Embryonic facial prominence (tissue), 1 donor: ENCODE measurements at regions not wholly inside any gene's neighbourhood (a gene's known extent, or its start where the extent isn't known, plus 50 kb on each side); places are given as distances from the start of the nearest gene placed in this dataset.

ENCODE experiments used
- DNase-seq: peaks from one replicate; pipeline ENCODE4 v3.0.0-alpha.2; 2016; ENCODE audit errors: extremely low spot score

DNA sequence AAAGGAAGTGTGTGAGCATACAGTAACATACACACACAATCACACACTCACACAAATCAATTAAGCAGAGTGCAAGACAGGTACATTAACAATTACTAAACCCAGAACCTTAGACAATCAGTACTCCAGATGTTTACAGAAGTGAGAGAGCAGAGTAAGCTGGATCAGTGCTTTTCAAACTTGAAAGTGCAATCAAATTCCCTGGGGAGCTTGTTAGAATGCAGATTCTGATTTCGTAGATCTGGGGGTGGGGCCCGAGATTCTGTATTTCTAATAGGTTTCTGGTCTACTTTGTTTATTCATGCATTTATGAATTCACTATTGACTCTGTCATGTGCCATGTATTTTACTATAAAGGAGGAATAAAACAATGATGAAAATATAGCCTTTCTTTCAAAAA is 179.6 kb upstream of the PHYHIPL start:
- DNase-seq, result no peak

DNA sequence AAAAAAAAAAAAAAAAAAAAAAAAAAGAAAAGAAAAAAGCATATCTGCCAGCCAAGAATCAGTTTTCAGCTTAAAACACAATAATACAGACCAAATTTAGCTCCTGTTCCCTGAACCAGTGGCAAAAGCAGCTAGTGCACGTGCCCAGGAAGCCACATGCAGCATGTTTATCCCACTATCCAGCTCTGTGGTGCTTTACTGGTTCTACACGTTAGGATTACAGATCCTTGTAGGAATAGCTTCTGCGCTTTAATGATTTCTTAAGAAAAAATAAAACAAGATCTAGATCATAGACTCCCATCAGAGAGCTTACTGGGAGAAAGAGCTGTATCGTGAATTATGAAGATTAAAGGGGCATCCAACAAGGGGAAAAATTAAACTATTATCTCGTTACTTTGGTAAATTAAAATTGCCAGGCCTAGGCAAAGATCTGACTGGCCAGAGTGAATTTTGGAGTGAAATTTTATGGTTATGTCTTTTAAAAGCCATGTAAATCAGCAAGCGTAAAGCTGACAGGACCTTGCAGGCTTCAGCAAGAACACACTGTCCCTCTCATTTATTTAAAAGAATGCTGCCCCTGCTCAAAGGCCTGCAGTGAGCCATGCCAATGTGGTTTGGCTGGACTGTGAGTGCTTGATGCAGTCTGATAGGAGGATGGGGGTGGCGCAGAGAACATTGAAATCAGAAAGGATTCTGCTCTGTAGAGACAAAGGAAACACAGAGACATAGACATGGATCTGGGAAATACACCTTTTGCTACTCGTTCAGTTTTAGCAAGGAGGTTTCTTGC is 177.3 kb upstream of the PHYHIPL start:
- no peak for DNase-seq

DNA sequence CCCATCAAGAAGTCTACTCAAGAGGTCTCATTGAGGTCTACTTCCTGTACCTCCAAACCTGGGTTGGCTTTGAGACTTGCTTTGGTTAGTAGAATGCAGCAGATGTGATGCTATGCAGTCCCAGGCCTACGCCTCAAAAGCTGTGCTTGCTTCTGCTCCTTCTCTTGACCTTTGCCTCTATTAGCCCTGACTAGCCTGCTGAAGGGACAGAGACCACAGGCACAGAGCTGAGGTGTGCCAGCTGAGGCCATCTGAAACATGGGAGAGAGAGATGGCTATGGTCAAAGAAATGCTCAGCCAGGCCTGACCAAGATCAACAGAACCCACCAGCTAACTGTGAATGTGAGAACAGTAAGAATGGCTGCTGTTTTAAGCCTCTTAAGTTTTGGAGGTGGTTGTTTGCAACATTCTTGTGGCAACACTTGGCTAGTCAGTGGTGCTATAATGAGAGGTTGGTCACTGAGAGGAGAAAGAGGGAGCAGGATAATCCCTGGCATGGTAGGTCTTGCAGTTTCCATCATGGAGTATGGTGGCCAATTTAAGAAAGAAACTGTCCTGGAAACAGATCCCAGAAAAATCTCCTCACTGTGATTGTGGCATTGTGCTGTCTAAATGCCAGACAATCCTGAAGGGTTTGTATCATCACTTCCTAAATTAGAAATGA is 176.1 kb upstream of the PHYHIPL start:
- DNase-seq, result no peak

DNA sequence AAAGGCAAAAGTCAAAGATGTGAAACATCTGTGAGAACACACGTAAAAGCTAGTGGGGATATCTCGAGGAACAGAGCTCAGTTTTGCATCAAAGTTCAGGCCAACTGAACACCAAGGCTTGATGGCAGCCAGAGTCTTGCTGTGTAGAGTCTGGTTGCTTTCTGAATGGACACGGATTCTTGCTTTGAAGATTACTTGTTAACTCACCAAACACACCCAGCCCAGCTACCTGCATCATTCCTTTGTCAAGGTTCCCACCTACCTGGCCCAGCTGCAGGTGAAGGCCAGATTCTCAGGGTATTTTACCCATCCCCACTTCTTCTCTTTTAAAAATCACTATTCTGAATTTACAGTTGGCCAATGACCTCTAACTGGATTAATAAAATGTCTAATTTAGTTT is 174.4 kb upstream of the PHYHIPL start:
- DNase-seq, result no peak

DNA sequence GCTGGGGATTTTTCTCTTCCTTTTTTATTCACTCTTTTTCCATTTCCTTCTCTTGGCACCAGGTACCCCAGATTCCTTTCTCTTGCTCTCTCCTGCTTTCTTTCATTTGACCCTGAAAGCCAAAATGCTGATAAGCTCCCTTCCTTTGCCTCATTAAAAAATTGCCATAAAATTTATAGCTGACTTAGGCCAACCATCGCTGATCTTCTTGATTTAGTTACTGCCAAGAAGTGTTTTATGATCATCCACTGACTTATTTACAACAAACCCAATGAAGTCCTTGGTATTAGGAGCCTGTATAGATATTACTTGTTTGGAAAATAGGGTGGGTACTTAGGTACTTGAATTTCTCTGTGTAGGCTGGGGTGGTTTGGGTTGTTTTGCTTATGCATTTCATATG is 173.2 kb upstream of the PHYHIPL start:
- DNase-seq, result no peak

DNA sequence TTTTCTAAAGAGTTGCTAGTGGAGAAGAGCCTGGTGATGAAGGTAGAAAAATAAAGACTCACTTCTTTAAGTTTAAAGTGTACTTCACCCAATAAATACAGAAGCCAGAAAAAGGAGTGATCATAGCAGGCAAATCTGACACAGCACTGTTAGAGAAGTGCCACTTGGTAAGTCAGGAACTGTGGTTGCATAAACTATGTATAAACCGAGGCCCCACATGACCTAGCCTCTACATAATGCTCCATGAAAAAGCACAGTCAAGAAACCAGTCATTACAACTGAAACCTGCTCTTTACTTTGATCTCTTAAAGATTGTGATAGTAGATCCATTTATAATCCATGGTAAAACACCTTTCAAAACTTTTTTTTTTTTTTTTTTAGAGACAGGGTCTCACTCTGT is 172.1 kb upstream of the PHYHIPL start:
- DNase-seq, result no peak

DNA sequence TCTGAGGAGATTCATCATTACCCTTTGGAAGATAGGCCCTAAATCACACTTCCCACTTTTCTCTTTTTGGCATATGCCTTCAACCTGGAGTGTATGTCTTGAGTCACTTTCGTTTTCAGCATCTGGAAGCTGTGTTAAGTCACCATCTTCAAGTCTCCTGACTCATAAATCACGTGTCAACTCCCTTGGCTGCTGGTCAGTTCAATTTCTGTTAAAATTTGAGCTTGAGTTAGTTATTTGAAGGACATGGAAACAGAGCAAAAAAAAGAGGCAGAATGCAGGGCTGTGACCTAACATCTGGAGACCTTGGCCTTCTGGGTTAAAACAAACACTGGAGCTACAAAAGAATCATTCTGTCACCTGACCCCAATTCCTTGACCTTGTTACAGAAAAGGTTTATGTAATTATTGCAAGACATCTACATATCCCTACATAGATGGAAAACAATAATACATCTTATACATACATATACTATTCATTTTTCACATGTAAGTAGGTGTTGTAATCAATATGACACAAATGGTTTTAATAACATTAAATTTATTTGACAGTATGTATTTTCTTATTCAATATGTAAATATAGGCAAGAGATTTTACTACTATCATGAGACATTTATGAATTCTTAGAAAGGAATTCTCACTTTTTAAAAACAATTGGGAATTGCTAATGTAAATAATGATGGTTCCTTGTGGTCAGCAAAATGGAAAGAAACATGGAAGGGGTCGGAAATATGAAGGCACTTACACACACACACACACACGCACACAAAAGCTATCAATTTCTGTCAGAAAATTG is 169.7 kb upstream of the PHYHIPL start:
- DNase-seq, result no peak

DNA sequence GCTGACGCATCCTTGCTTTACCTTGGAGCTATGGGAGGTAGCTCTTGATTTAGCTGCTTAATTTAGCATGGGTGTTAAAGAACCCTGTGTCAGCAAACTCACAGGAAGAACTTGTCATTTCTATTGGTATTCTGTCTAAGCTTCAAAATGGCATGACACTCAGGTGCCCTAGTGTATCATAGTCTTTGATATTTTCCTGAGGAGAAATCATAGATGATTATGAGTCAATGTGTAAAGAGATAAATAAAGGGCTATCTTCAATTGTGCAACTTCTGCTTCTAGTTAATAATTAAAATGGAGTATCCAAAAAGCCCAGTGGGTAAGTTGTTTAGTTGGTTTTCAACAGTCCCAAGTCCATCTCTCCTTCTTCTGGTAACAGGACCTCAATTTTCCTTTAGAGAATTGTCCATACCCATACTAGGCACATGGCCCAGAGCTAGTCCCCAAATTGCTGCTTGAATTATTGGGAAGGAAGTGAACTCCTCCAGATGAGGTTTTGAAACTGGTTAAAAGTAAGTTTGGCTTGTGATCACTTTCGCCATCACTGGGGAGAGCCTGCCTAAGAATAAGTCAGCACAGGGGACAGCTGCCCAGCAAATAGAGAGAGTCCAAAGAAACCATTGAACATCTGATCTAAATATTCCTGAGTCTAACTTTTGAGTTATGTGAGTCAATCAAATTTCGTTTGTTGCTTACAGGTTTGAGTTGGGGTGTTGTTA is 169.0 kb upstream of the PHYHIPL start:
- DNase-seq, result no peak

DNA sequence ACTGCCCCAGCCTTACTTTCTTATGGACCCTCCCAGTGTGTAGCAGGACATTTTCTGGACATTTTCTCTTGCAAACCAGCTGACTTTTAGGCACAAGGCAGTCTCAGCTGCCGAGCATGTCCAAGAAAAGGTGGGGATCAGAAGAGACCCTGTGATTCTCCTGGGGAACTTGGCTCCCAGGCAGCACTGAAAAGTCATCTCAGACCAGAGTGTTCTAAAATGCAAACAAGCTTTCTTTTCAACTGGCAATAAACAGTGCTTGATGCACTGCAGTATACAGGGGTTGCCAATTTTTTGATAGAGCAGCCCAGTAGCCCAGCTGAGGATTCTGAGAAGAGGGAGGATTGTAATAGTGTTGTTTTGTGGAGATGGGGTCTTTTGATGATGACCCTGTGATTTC is 168.0 kb upstream of the PHYHIPL start:
- DNase-seq, result no peak

DNA sequence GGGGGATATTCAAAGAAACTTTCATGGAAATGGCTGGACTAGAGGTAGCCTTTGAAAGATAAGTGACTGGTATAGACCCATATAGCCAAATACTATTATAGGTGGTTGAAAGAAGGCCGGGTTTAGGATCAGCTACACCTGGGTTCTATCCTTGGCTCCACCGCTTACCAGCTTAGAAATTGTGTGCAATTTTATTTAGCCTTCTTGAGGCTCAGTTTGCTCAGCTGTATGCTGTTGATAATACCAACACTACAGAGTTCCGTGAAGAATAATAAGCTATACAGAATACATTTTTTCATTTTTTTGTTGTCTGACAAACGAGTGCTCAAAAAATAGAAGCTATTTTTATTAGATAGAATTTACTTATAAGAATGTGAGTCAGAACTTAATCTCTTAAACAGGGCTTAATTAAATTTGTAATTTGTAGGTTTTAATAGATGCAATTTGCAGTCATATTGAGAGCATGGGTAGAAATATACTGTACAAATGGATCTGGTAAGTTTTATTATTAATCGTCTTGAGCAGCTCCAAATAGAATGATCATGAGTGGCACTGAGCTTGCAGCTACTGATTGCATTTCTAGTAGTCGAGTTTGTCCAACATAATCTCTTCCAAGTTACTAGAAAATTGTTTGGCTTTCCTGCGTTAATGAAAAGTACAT is 164.3 kb upstream of the PHYHIPL start:
- no peak for DNase-seq

DNA sequence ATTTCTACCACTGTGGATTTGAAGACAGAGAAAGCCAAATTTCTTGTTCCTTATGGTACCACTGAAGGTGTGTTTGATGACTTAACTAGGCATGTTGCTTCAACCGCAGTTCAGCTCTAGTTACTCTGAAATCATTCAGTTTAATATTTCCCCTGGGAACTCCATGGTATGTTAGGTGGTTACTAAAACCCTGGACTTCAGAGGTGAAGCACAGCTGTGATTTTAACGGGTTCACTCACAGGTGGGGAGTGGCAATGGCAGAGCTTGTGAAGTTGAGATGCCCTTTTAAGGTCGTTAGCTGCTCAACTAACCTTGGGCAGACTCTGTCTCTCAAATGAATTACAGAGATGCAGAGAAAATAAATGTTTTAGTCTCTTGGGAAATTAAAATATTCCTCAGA is 163.6 kb upstream of the PHYHIPL start:
- no peak for DNase-seq

DNA sequence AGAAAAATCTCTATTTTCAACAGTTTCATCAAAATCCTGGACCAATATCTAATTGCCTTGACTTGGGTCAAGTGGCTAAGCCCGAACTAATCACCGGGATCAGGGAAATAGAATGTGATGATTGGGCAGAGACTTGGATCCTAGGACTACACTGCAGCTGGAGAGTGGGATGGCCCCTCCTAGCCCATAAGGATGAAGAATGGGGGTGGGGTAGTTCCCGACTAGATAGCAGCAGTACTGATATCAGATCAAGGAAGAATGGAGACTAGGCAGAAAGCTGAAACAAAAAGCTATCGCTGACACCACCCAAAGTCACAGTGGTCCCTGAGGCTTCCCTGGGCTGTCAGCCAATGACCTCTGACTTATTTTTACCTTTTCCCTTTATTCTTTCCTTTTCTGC is 160.4 kb upstream of the PHYHIPL start:
- DNase-seq, result no peak

DNA sequence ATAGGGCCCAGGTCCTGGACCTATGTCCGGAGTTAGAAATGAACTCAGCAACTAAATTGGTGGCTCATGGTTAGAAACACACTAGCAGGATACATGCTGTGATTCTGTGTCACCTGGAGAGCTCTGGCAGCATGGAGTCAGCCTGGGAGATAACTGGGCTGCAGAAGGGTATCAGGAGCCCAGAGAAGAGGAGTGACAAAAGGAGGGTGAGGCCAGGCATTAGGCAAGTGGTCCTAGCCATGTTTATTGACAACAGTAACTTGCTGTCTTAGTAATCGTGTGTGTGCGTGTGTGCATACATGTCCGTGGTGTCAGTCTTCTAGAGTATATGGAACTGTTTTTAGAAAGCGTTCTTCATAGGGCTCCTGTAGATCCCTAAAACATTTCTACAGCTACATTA is 157.5 kb upstream of the PHYHIPL start:
- no peak for DNase-seq

DNA sequence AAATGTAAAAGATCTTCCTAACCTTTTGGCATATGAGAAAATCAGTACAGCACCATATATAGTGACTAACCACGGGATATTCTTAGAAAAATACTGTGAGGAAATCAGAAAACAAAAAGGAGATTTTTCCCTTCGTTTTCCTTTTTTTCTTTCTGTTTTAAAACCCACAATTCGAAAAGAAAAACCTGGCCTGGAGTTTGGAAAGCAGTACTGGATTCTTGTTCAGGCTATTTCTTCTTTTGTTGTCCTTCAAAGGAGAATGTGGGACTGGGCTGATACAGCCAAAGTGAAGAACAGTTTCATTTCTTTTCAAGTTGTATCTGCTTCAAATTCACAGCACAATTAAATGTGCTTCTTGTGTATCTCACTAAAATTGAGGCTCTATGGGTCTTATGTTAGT is 156.8 kb upstream of the PHYHIPL start:
- no peak for DNase-seq

DNA sequence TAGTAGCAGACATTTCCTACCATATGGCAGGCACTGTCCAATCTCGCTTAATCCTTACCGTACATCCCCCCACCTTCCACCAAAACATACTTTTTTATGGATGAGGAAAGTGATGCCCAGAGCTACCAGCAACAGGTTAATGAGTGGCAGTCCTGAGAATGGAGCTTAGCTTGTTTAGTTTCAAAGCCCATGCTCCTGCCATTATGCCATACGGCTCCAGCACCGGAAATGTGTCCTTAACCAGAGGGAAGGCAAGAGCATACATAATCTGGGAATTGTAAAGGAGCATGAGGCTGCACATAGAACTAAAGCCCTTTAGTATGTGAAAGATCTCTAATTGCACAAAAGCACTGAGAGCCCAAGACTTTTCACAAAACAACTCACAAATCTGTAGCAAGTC is 155.9 kb upstream of the PHYHIPL start:
- DNase-seq, result no peak

DNA sequence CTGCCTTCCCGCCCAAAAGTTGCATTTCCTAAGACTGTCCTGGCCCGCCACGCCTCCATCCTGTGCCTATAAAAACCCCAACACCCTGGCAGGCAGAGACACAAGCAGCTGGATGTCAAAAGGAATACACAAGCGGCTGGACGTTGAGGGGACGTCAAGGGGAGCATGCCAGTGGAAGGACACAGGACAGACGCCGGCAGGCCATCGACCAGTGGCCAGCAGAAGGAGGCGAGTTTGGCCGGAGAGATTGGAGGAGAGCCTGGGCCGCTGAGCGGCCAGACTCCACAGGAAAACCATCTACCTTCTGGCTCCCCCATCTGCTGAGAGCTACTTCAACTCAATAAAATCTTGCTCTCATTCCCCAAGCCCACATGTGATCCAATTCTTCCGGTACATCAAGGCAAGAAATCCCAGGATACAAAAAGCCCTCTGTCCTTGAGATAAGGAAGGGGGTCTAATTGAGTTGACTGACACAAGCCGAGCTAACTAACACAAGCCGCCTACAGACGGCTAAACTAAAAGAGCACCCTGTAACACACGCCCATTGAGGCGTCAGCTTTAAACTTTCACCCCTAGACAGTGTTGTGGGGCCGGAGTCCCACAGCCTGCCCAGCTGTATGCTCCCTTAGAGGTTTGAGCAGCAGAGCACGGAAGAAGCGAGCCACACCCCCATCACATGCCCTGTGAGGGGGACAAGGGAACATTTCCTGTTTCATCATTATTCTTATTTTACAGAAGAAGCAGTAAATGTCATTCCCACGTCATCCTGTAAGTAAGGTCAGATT is 150.3 kb upstream of the PHYHIPL start:
- DNase-seq, result no peak

DNA sequence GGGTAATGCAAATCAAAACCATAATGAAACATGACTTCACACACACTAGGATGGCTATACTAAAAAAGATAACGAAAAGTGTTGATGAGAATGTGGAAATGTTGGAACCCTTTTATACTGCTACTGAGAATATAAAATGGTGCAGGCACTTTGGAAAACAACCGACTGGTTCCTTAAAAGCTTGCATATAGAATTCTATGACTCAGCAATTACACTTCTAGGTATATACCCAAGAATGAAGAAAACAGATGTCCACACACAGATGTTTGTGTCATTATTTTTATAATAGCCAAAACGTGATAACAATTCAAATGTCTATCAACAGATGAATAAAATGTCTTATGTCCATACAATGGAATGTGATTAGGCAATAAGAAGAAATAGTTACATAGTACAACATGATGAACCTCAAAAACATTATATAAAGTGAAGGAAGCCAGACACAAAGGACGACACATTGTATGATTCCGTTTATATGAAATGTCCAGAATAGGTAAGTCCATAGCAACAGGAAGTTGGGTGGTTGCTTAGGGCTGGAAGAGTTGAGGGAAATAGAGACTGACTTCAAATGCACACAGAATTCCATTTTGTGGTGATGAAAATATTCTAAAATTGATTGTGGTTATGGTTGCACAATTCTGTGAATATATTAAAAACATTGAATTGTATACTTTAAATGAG is 148.3 kb upstream of the PHYHIPL start:
- DNase-seq, result no peak

DNA sequence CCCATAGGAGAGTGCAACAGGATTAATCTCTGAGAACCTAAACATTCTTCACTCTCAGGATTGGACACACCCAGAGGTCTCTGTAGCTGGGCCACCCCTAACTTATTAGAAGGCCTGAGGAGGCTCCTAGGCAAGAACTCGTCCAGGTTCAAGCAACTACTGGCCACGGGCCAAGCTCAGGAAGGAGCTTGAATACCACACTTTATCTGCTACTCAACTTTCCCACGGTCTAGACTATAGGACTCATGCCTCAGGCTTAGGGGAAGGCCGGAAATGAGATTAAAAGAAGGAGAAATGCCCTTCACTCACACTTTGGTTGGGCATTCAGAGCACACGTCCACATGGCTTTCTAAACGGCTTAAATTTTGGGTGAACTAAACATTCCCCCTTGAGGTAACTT is 142.8 kb upstream of the PHYHIPL start:
- no peak for DNase-seq

DNA sequence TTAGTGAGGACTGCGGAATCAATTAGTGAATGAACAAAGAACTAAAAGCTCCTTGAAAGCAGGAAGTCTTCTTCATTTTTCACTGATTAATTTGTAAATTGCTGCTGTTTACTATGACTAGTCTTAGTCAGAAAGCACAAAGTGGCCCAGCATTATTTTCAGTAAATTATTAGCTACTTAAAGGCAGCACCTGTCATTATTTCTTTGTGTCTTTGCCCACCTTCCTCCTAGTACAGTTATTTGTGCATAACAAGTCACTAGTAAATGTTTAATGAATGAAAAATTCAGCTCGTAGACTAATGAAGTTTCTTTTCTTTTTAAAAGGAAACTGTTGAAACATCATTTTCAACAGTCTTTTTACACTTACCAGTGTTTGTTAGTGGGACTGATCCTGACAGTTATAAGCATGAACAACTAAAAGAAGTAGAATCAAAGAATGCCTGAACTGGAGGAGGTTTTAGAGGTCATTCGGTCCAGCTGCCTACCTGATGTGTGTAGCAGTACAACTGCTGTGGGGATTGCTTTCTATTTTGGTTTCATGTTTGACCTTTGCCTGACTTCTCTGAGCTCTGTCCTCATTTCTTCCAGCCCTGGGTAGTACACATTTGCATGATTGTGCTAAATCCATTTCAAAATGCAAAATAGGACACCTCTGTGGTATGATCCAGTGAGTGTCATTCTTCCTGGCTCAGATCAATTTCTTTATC is 140.0 kb upstream of the PHYHIPL start:
- no peak for DNase-seq

DNA sequence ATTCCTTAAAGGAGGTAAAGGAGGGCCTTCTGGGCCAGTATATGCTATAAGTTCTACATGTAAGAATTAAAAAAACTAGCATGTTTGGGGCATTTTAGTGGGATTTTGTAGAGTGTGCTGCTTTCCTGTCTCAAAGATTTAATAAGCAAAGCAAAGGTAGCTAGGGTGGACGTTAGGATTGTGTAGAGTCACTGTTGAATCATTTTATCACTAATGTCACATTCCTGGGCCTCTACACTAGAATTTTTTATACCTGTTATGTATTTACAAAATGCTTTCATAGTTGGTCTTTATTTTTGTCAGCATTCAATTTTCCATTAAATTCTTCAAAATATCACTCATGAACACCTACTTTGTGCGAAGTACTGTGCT is 139.4 kb upstream of the PHYHIPL start:
- DNase-seq, result no peak
